Heart right ventricle (tissue), 16 donors: ENCODE measurements at regions not wholly inside any gene's neighbourhood (a gene's known extent, or its start where the extent isn't known, plus 50 kb on each side); places are given as distances from the start of the nearest gene placed in this dataset.

Source experiments
- ATAC-seq, 8 donors: fragments of 200-7000 bp; cut with Tn5 transposase; one replicate each; pipeline ENCODE4 v1.9.1; 2020; ENCODE audit warnings: mild to moderate bottlenecking in 8 of 8, moderate library complexity in 8 of 8, moderate number of reproducible peaks in 1 of 8
- DNase-seq, 2 donors: peaks; one replicate each; pipeline ENCODE4 v3.0.0-alpha.2; 2020
- H3K27ac ChIP-seq, 10 donors: fragments of 200-600 bp; sonication (generic) in 2 of 10; one replicate each; pipeline versions ENCODE4 v1.5.0 to v1.8.0; 2020 to 2022; ENCODE audit warnings: mild to moderate bottlenecking in 3 of 10
- H3K27me3 ChIP-seq, 7 donors: fragments of 200-600 bp; one replicate each; pipeline ENCODE4 v1.8.0; 2021 to 2022; ENCODE audit warnings: mild to moderate bottlenecking in 2 of 7
- H3K36me3 ChIP-seq, 9 donors: fragments of 200-600 bp; sonication (generic) in 1 of 9; one replicate each; pipeline versions ENCODE4 v1.5.0 to v1.8.0; 2020 to 2022; ENCODE audit warnings: mild to moderate bottlenecking in 2 of 9
- H3K4me1 ChIP-seq, 9 donors: fragments of 200-600 bp; sonication (generic) in 1 of 9; one replicate each; pipeline versions ENCODE4 v1.5.0 to v1.8.0; 2020 to 2022; ENCODE audit warnings: mild to moderate bottlenecking in 4 of 9
- H3K4me3 ChIP-seq, 10 donors: fragments of 200-600 bp; sonication (generic) in 2 of 10; one replicate each; pipeline versions ENCODE4 v1.5.0 to v1.8.0; 2020 to 2022; ENCODE audit warnings: mild to moderate bottlenecking in 7 of 10, moderate library complexity in 2 of 10
- H3K9me3 ChIP-seq, 11 donors: fragments of 200-600 bp in 10 of 11; sonication (generic) in 2 of 11; one replicate each; pipeline versions ENCODE4 v1.5.0 to v1.8.0; 2013 to 2022; ENCODE audit warnings: mild to moderate bottlenecking in 2 of 11, control low read depth in 1 of 11, moderate library complexity in 1 of 11
- WGBS, 2 donors: extraction: QIAGEN DNeasy Blood & Tissue Kit; methylation state at CpG; one replicate each; pipeline ENCODE4 v1.1.7; 2013; ENCODE audit warnings: inconsistent platforms in 1 of 2; 5-methylcytosine and 5-hydroxymethylcytosine counted together
- intact Hi-C, 10 donors: fragments of 100-400 bp; cut with DNase I; formaldehyde crosslinking; loops; one replicate each; pipeline versions ENCODE4 v1.11.1 to v1.14.2; 2022
- TF ChIP-seq, protein P1 (sequence below), 9 donors: fragments of 200-600 bp; sonication (generic) in 2 of 9; IDR thresholded peaks; one replicate each; pipeline versions ENCODE4 v1.5.0 to v1.8.0; 2021 to 2022; ENCODE audit warnings: antibody characterized with exemption in 9 of 9, mild to moderate bottlenecking in 5 of 9, moderate library complexity in 1 of 9
- donor health status: Arrhythmogenic right ventricular cardiomyopathy.
- donor health status: ischemic (EF 13 %, LVEDD 7.1; RV severe dilation, severe dysfunction).
- donor health status: healthy with polysubstance abuse.
- donor health status: DM: no; HTN: yes; CAD: no.
- donor health status: DM: no; HTN: no; CAD: no.
- donor health status: ischemic (EF 25% LVEDD 6.9; RV normal size, moderate dysfunction).
- donor health status: ischemic (EF 25% LVEDD 5.7; RV mildly dilated, moderate dysfunction).
- donor health status: healthy.
- donor health status: DM: yes; HTN: yes; CAD: no.
- donor health status: Ischemic cardiomyopathy.
- donor health status: ischemic (EF 35%, LVEDD 5.7; RV mildly dilated, moderate dysfunction).
- donor health status: nonischemic (EF 11% LVEDD 7.7; RV severe dilation, severe dysfunction).
- donor health status: DM: yes; HTN: yes; CAD: no.
- donor health status: PGD.
- donor health status: ischemic (EF 29% LVEDD 5.4; RV normal size, mild dysfunction).
- donor health status: nonischemic (EF 23%, LVEDD 6.1; RV moderate dilation, normal function).

DNA sequence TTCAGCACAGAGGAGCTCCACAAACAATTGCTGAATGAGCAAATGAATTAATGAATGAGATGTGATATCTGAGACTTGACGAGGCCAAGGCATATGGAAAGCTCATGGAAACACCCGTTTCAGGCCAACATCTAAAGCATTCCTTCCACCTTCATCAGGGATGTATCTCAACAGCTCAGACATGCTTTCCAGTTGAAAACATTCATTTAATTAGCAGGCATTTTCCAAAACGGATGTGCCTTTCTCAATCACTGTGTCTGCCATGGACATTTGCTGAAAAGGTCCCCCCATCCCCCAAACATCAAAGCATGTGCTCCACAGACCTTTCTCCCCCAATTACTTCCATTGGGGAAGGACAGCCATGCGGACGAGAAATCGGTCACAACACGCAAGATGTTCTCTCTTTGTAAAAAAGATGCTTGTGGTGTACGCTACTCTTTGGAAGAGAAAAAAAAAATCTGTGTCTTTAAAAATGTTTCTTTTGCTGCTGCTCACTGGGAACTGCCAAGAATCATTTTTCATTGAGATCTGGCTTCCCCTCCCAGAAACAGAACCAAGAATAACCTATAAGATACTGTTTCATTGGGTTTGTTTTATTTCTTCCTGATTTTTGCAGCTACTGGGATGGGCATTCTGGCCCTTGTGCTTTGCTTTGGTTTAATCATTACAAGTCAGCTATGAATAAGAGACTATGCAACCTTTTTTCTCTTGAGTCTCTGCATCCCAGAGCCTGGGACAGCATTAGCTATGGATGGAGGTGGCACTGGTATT lies 528.2 kb downstream of the MED13L start:
- 82 to 84% methylated on average over 8 of the region's 8 CpGs for WGBS, 2 donors
- TF ChIP-seq, protein P1, sequence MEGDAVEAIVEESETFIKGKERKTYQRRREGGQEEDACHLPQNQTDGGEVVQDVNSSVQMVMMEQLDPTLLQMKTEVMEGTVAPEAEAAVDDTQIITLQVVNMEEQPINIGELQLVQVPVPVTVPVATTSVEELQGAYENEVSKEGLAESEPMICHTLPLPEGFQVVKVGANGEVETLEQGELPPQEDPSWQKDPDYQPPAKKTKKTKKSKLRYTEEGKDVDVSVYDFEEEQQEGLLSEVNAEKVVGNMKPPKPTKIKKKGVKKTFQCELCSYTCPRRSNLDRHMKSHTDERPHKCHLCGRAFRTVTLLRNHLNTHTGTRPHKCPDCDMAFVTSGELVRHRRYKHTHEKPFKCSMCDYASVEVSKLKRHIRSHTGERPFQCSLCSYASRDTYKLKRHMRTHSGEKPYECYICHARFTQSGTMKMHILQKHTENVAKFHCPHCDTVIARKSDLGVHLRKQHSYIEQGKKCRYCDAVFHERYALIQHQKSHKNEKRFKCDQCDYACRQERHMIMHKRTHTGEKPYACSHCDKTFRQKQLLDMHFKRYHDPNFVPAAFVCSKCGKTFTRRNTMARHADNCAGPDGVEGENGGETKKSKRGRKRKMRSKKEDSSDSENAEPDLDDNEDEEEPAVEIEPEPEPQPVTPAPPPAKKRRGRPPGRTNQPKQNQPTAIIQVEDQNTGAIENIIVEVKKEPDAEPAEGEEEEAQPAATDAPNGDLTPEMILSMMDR (IDR thresholded peaks at IDR 0.05): no peak
- H3K36me3 ChIP-seq: no peaks in the 10 kb centered on the region
- peaks cover 0 to 7% (median 0%) of the 10 kb centered on the region in 11 donors for H3K9me3 ChIP-seq
- DNase-seq: no peak
- H3K4me1 ChIP-seq: peaks cover 0 to 27% (median 16%) of the 10 kb centered on the region in 9 donors
- H3K27ac ChIP-seq: no peak overlapping the region
- intact Hi-C loops: loop anchor here in 2 of 10 donors (10.0 kb wide), 2 partner anchors 114 to 574 kb away; no protein-coding TSS in a partner anchor
- H3K4me3 ChIP-seq: no peak overlapping the region
- no peak for ATAC-seq
- H3K27me3 ChIP-seq: peaks cover 0 to 21% (median 7%) of the 10 kb centered on the region in 7 donors

DNA sequence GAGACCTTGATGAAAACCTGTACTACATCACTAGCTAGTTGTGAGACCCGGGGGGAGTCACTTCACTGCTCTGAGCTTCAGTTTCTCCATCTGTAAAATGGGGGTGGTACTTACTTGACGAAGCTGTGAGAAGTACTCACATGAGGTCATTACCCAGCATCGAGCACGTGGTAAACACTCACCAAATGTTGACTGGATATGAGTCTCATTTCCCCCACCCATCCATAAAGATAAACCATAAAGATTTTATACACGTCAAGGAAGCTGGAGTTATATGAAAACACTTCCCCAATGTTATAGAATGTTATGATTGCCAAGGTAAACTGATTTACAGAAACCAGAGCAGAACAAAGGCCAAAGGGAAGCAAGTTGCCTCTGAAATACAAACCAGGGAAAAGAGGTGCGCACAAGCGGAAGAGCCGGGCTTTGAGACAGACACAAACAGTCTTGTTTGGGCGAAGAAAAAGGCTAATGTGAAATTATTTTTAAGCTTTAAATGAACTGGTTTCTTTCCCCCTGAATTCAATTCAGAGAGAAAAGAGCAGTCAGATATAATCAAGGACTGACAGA lies 536.8 kb downstream of the MED13L start:
- Histone ChIP-seq H3K36me3 (no peaks in the 10 kb centered on the region), H3K27me3 (peaks cover 0 to 31% (median 5%) of the 10 kb centered on the region in 7 donors), H3K4me3 (no peak overlapping the region), H3K4me1 (no peaks in the 10 kb centered on the region), H3K27ac (no peak overlapping the region), H3K9me3 (peaks cover 0 to 10% (median 0%) of the 10 kb centered on the region in 11 donors)
- ATAC-seq (no peak), DNase-seq (no peak)
- intact Hi-C loops: loop anchor here in 2 of 10 donors (10.0 kb wide), 2 partner anchors 106 to 566 kb away; no protein-coding TSS in a partner anchor
- TF ChIP-seq, protein P1 (IDR thresholded peaks at IDR 0.05): no peak
- 79 to 84% methylated on average over 9 of the region's 9 CpGs for WGBS, 2 donors

DNA sequence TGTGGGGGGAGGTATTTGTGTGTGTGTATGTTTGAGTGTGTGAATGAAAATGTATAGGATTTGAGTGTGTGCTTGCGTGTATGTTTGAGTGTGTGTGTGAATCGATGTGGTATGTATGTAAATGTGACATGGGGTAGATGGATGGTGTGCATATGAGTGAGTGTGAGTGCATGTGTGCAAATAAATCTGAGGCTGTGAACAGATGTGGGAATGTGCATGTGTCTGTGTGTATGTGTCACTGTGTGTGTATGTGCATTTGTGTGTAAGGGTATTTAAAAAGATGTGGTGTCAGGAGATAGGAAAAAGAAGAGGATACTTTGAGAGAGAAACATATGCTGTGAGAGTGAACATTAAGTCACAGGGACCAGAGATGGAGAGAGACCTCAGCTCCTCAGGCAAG lies 539.6 kb downstream of the MED13L start:
- Histone ChIP-seq H3K9me3 (no peaks in the 10 kb centered on the region), H3K4me3 (no peak overlapping the region), H3K4me1 (no peaks in the 10 kb centered on the region), H3K27ac (no peak overlapping the region), H3K27me3 (peaks cover 0 to 17% (median 5%) of the 10 kb centered on the region in 7 donors), H3K36me3 (no peaks in the 10 kb centered on the region)
- WGBS, 2 donors: 91 to 95% methylated on average over 2 of the region's 2 CpGs
- no peak for DNase-seq
- TF ChIP-seq, protein P1 (IDR thresholded peaks at IDR 0.05): no peak
- no peak for ATAC-seq
- intact Hi-C loops: no loop called here

DNA sequence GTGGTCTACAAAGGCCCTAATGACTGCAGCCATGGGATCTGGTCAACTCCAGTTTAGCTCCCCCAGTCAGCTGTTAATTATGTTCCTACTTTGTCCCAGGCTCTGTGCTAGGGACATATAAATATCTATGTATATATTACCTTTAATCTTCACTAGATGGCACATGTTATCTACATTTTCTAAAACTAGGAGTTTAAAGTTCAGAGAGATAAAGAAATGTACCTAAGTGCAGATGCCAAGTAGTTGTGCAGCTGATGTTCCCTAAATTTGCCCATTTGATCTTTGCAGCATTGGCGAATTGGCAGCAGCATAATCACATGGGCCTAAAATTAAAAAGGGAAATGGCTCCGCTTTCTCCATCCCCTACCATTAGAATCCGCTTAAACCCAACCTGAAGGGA lies 541.1 kb downstream of the MED13L start:
- peaks cover 0 to 19% (median 5%) of the 10 kb centered on the region in 7 donors for H3K27me3 ChIP-seq
- 94 to 99% methylated on average over 3 of the region's 3 CpGs for whole genome bisulfite sequencing, 2 donors
- H3K36me3 ChIP-seq: no peaks in the 10 kb centered on the region
- no peak overlapping the region for H3K4me3 ChIP-seq
- intact Hi-C loops: no loop called here
- ATAC-seq (no peak), DNase-seq (no peak)
- no peaks in the 10 kb centered on the region for H3K4me1 ChIP-seq
- H3K27ac ChIP-seq: no peak overlapping the region
- H3K9me3 ChIP-seq: peaks cover 0 to under 1% (median 0%) of the 10 kb centered on the region in 11 donors
- TF ChIP-seq, protein P1 (IDR thresholded peaks at IDR 0.05): no peak
